ENCODE measurements at regions not wholly inside any gene's neighbourhood (a gene's known extent, or its start where the extent isn't known, plus 50 kb on each side); places are given as distances from the start of the nearest gene placed in this dataset.

DNA sequence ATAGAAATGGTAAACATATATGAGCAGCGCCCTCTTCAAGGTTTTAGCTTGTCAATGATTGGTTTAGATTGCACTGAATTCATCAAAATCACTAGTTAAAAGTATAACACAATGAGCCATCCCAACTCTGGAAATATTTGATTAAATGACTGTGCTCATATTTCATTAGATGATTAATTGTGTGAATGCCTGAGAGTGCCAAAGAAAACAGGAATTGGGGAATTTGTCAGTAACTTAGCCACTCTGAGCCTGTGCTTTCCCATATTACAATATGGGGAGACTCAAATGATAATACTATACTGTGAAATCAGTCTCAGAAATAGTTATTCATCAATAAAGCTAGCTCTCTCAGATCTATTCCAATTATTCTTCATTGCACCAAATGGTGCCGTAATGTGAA is 2087.6 kb upstream of the CELF4 start:
- no peaks in the 10 kb centered on the region for H3K36me3 ChIP-seq (ENCODE audit: insufficient read depth, insufficient read length, low read length)
- H3K4me1 ChIP-seq (ENCODE audit: insufficient read depth, insufficient read length), result no peaks in the 10 kb centered on the region
- no peaks in the 10 kb centered on the region for H3K27me3 ChIP-seq (ENCODE audit: insufficient read depth, insufficient read length)
- no peaks in the 10 kb centered on the region for H3K9me3 ChIP-seq (ENCODE audit: insufficient read depth, low read length)
- H3K4me3 ChIP-seq (ENCODE audit: insufficient read length, low read depth), result no peak overlapping the region
- DNase-seq (ENCODE audit: low read depth, low spot score), result no peak
- TF ChIP-seq YY1 (IDR thresholded peaks at IDR 0.05; ENCODE audit: insufficient read depth, insufficient read length) (no peak), SUZ12 (IDR thresholded peaks at IDR 0.05; ENCODE audit: extremely low read depth, insufficient read depth, insufficient read length) (no peak), ZNF274 (IDR thresholded peaks at IDR 0.05; ENCODE audit: low read depth, low read length) (no peak)
- no peak overlapping the region for H3K9ac ChIP-seq (ENCODE audit: insufficient read length, low read depth)

- no peak for DNase-seq (ENCODE audit: low read depth, low spot score)
- TF ChIP-seq YY1 (IDR thresholded peaks at IDR 0.05; ENCODE audit: insufficient read depth, insufficient read length), result no peak
- no peak for TF ChIP-seq SUZ12 (IDR thresholded peaks at IDR 0.05; ENCODE audit: extremely low read depth, insufficient read depth, insufficient read length)
- no peak for TF ChIP-seq ZNF274 (IDR thresholded peaks at IDR 0.05; ENCODE audit: low read depth, low read length)
Observed at GRCh38 chr18:39648616-39649015, 2083.0 kb upstream of the CELF4 start.

DNA sequence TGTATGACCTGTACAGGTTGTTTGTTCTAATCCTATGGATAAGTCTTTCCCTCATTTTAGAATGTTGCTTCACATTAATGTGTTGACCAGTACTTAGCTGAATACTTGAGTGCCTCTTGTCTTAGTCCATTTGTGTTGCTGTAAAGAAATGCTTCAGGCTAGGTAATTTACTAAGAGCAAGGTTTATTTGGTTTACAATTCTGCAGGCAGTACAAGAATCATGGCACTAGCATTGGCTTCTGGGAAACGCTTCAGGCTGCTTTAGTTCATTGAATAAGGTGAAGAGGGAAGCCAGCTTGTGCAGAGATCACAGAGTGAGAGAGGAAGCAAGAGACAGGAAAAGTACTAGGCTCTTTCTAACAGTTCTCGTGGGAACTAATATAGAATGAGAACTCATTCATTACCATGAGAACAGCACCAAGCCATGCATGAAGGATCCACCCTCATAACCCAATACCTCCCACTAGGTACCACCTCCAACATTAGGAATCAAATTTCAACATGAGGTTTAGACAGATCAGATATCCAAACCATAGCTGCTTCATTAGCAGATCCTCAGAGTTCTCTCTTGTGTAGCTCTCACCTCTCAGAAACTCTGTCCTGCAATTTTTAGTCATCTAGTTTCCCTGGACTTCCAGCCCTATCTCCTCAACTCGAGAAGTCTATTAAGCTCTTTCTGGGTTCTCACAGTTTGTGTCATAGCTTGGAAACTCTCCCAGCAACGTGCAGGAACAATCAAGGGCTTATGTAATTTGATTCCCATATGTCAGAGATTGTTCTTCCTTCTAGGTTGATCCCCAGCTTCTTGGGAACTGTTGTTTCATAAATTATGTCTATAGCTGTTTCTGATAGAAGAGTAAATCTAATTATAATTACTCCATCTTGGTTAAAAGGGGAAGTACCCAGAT is 2082.3 kb upstream of the CELF4 start:
- no peak overlapping the region for H3K9ac ChIP-seq (ENCODE audit: insufficient read length, low read depth)
- no peak for DNase-seq (ENCODE audit: low read depth, low spot score)
- TF ChIP-seq ZNF274 (IDR thresholded peaks at IDR 0.05; ENCODE audit: low read depth, low read length), result no peak
- TF ChIP-seq YY1 (IDR thresholded peaks at IDR 0.05; ENCODE audit: insufficient read depth, insufficient read length), result no peak
- no peak for TF ChIP-seq SUZ12 (IDR thresholded peaks at IDR 0.05; ENCODE audit: extremely low read depth, insufficient read depth, insufficient read length)
- H3K9me3 ChIP-seq (ENCODE audit: insufficient read depth, low read length), result no peaks in the 10 kb centered on the region
- no peaks in the 10 kb centered on the region for H3K36me3 ChIP-seq (ENCODE audit: insufficient read depth, insufficient read length, low read length)
- peaks cover 3% of the 10 kb centered on the region for H3K4me1 ChIP-seq (ENCODE audit: insufficient read depth, insufficient read length)
- H3K4me3 ChIP-seq (ENCODE audit: insufficient read length, low read depth), result no peak overlapping the region
- no peaks in the 10 kb centered on the region for H3K27me3 ChIP-seq (ENCODE audit: insufficient read depth, insufficient read length)

More at GRCh38 chr18:39648616-39649015, 2083.0 kb upstream of the CELF4 start:
- Histone ChIP-seq H3K27me3 (ENCODE audit: insufficient read depth, insufficient read length) (no peaks in the 10 kb centered on the region), H3K9me3 (ENCODE audit: insufficient read depth, low read length) (no peaks in the 10 kb centered on the region), H3K9ac (ENCODE audit: insufficient read length, low read depth) (no peak overlapping the region), H3K4me1 (ENCODE audit: insufficient read depth, insufficient read length) (peaks cover 3% of the 10 kb centered on the region), H3K4me3 (ENCODE audit: insufficient read length, low read depth) (no peak overlapping the region), H3K36me3 (ENCODE audit: insufficient read depth, insufficient read length, low read length) (no peaks in the 10 kb centered on the region)

DNA sequence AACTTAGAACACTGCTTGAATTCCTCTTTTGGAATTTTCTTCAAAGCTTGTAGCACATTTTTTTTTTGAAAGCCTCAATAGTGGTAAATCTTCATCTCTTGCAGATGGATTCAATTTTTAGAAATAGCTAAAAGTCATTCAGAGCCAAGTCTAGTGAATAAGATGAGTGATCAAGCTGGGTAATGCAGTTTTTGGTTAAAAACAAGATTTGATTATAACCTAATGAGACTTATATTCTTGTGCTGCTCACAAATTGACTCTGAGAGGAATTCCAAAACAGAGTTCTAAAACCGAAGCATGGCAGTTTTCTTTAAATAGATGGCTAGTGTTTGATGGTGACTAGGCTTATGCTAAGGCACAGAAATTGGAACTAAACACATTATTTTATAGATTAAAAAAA is 2072.6 kb upstream of the CELF4 start:
- Histone ChIP-seq H3K27me3 (ENCODE audit: insufficient read depth, insufficient read length) (no peaks in the 10 kb centered on the region), H3K9me3 (ENCODE audit: insufficient read depth, low read length) (no peaks in the 10 kb centered on the region), H3K4me1 (ENCODE audit: insufficient read depth, insufficient read length) (no peaks in the 10 kb centered on the region), H3K36me3 (ENCODE audit: insufficient read depth, insufficient read length, low read length) (no peaks in the 10 kb centered on the region), H3K9ac (ENCODE audit: insufficient read length, low read depth) (no peak overlapping the region), H3K4me3 (ENCODE audit: insufficient read length, low read depth) (no peak overlapping the region)
- DNase-seq (ENCODE audit: low read depth, low spot score), result no peak
- TF ChIP-seq YY1 (IDR thresholded peaks at IDR 0.05; ENCODE audit: insufficient read depth, insufficient read length) (no peak), SUZ12 (IDR thresholded peaks at IDR 0.05; ENCODE audit: extremely low read depth, insufficient read depth, insufficient read length) (no peak), ZNF274 (IDR thresholded peaks at IDR 0.05; ENCODE audit: low read depth, low read length) (no peak)

GRCh38 chr18:39636931-39637330 is 2071.3 kb upstream of the CELF4 start:
- Histone ChIP-seq H3K36me3 (ENCODE audit: insufficient read depth, insufficient read length, low read length) (no peaks in the 10 kb centered on the region), H3K9ac (ENCODE audit: insufficient read length, low read depth) (no peak overlapping the region), H3K4me1 (ENCODE audit: insufficient read depth, insufficient read length) (no peaks in the 10 kb centered on the region), H3K4me3 (ENCODE audit: insufficient read length, low read depth) (no peak overlapping the region), H3K9me3 (ENCODE audit: insufficient read depth, low read length) (no peaks in the 10 kb centered on the region), H3K27me3 (ENCODE audit: insufficient read depth, insufficient read length) (no peaks in the 10 kb centered on the region)
- DNase-seq (ENCODE audit: low read depth, low spot score), result no peak
- TF ChIP-seq YY1 (IDR thresholded peaks at IDR 0.05; ENCODE audit: insufficient read depth, insufficient read length), result no peak
- TF ChIP-seq SUZ12 (IDR thresholded peaks at IDR 0.05; ENCODE audit: extremely low read depth, insufficient read depth, insufficient read length), result no peak
- no peak for TF ChIP-seq ZNF274 (IDR thresholded peaks at IDR 0.05; ENCODE audit: low read depth, low read length)

DNA sequence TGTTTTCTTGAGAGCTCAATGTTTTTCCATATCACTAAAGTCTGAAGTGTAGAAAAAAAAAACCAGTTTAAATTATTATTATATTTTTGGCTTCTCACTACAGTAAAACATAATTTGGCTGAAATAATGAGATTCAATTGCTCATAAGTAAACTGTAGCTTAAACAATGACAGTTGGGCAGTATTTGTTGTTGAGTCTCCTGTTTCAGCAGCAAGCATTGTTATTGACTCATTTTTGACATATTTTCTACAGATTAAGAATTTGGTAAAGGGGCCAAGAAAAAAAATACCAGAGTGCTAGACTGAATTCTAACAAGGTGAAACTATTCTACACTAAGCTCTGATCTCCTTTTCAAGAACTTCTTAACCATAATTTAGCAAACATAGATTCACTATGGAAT is 2070.4 kb upstream of the CELF4 start:
- DNase-seq (ENCODE audit: low read depth, low spot score), result no peak
- no peak for TF ChIP-seq ZNF274 (IDR thresholded peaks at IDR 0.05; ENCODE audit: low read depth, low read length)
- TF ChIP-seq YY1 (IDR thresholded peaks at IDR 0.05; ENCODE audit: insufficient read depth, insufficient read length), result no peak
- TF ChIP-seq SUZ12 (IDR thresholded peaks at IDR 0.05; ENCODE audit: extremely low read depth, insufficient read depth, insufficient read length), result no peak

GRCh38 chr18:39635192-39635591 is 2069.6 kb upstream of the CELF4 start:
- no peak overlapping the region for H3K9ac ChIP-seq (ENCODE audit: insufficient read length, low read depth)
- H3K4me3 ChIP-seq (ENCODE audit: insufficient read length, low read depth), result no peak overlapping the region
- DNase-seq (ENCODE audit: low read depth, low spot score), result no peak
- no peaks in the 10 kb centered on the region for H3K4me1 ChIP-seq (ENCODE audit: insufficient read depth, insufficient read length)
- TF ChIP-seq SUZ12 (IDR thresholded peaks at IDR 0.05; ENCODE audit: extremely low read depth, insufficient read depth, insufficient read length) (no peak), ZNF274 (IDR thresholded peaks at IDR 0.05; ENCODE audit: low read depth, low read length) (no peak), YY1 (IDR thresholded peaks at IDR 0.05; ENCODE audit: insufficient read depth, insufficient read length) (no peak)
- no peaks in the 10 kb centered on the region for H3K27me3 ChIP-seq (ENCODE audit: insufficient read depth, insufficient read length)
- no peaks in the 10 kb centered on the region for H3K36me3 ChIP-seq (ENCODE audit: insufficient read depth, insufficient read length, low read length)
- H3K9me3 ChIP-seq (ENCODE audit: insufficient read depth, low read length), result no peaks in the 10 kb centered on the region

More for the DNA sequence above, 2070.4 kb upstream of the CELF4 start:
- Histone ChIP-seq H3K4me1 (ENCODE audit: insufficient read depth, insufficient read length) (no peaks in the 10 kb centered on the region), H3K9me3 (ENCODE audit: insufficient read depth, low read length) (no peaks in the 10 kb centered on the region), H3K36me3 (ENCODE audit: insufficient read depth, insufficient read length, low read length) (no peaks in the 10 kb centered on the region), H3K4me3 (ENCODE audit: insufficient read length, low read depth) (no peak overlapping the region), H3K27me3 (ENCODE audit: insufficient read depth, insufficient read length) (no peaks in the 10 kb centered on the region), H3K9ac (ENCODE audit: insufficient read length, low read depth) (no peak overlapping the region)

Measured in NT2/D1 (cell line).